GM21526 (cell line): ENCODE measurements at regions not wholly inside any gene's neighbourhood (a gene's known extent, or its start where the extent isn't known, plus 50 kb on each side); places are given as distances from the start of the nearest gene placed in this dataset.

Experiments used
- ATAC-seq: cut with Tn5 transposase; IDR thresholded peaks from one replicate; pipeline ENCODE4 v1.9.1; 2021; ENCODE audit warnings: moderate library complexity; ENCODE audit not compliant: unreplicated experiment, low FRiP score

DNA sequence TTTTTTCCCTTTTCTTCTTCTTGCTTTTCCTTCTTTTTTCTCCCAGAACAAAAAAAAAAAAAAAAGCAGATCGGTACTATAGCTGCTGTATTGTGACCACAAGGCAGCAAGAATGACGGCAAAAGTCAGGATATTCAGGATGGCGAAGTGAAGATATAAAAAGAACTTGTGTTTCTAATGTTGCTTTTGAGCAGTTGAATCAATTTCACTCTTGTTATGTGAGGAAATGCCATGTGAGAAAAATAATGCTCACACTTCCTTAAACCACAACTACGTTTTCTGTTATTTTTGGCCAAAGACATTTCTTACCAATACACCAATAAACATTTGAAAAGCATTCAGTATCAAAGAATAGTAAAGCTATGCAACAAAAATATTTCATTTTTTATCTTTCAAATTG, 510.5 kb downstream of the HACE1 start:
- no peak for ATAC-seq

DNA sequence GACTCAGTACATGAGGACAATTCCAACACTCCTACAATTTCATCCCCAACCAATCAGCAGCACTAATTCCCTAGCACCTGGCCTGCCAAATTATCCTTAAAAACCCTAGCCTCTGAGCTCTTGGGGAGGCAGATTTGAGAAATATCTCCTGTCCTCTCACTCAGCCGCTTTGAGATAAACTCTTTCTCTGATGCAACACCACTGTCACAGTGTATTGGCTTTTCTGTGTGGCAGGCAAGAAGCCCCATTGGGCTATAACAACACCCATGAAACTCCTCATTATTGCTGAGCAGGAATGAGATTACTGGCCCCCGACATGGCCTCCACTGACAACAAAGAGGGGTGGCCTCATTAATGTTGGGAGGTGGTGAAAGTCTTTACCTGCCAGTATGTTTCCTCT, 515.5 kb downstream of the HACE1 start:
- ATAC-seq, result no peak

DNA sequence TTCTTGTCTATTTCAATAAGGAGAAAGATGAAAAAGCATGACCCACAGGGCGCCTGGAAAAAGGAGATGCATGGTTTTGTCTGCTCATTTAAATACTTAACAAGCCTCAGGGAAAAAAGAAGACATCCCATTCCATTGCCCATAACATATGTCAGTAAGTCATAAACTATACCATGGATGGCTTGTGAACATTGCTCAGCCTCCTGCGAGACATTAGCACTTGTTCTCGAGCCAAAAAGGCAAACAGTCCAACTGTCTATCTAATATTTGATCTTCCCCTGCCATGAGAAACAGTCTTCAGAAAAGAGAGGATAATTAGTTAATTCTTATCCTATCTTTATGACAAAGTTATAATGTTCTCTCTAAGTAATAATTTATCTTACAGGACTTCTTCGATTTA, 527.4 kb downstream of the HACE1 start:
- no peak for ATAC-seq

DNA sequence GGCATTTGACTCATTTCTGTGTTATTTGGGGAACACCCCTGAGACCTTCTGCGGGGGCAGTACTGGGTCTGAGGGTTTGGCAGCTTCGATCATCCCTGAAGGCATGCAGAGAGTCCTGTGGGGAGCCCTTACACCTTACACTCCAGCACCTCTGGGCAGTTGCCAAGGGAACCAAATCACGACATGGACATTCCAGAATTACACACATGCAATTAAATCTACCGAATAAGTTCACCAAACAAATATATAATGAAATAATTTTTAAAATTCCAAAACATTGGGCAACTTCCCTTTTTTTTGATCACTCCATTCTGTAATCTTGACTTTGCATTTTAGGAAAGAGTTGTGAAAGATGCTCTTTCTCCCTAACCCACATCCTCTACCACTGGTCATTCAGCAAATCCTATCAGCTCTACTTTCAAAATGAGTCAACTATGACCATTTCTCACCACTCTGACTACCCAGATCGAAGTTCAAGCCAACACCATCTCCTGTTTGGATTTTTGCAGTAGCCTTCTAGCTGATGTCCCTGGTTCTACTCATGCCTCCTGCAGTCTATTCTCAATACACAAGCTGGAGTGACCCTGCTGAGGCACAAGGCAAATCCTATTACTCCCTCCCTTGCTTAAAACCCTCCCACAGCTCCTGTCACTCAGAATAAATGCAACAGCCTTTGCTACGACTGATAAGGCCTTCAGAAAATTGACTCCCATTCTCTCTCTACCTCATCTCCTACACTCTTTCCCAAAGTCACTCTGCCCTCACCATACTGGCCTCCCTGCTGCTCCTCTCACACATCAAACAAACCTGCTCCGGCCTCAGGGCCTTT, 533.3 kb downstream of the HACE1 start:
- no peak for ATAC-seq

DNA sequence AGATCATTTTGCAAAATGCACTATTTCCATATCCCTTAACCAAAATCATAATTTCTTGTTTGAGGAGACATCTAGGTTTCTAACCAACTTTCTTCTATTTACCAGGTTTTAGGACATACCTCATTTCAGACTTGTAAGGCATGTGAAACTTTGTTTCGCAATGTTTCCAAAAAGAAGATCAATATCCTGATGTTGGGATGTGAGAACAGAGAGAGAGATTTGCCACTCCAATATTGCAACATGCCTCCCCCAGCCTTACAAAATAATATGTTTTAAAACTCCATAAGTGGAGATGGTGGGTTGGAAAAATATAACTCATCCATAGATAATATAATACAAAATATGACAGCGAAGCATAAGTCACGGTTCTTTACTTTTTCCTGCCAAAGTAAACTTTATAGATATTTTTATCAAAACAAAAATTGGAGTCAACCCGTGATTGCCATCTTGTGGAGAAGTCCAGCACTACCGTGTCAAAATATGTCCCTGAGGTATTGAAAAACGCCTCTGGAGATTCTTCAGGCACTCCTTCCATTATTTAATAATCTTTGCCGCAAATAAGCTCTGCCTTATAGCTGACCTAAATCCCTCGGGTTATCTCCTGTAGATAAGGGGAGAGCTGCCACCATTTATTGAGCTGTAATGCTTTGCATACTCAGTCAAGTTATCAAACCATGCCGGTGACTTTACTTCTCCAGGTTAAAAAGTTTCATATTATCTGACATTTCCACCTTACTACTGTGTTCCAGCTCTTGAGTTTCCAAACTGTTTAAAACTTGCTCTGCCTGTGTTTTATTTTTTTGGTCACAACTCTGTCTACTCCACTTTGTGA, 534.2 kb downstream of the HACE1 start:
- ATAC-seq, result no peak

DNA sequence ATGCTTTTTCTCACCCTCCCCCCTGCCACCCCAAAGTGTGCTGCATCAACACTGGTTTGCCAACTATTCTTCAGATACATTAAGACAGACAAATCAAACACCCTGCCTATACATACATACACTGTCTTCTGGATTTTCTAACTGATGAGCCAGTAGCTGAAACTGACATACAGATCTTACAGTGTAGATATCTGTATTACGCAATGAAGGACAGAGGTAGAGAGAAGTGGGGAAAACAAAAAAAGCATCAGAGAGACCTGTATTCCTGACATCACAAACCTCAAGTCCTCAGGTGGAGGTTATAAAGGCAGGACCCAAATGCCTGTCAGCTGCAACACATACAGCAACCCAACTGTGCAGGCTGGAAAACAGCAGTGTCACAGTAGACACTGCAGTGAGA, 535.4 kb downstream of the HACE1 start:
- ATAC-seq, result no peak

DNA sequence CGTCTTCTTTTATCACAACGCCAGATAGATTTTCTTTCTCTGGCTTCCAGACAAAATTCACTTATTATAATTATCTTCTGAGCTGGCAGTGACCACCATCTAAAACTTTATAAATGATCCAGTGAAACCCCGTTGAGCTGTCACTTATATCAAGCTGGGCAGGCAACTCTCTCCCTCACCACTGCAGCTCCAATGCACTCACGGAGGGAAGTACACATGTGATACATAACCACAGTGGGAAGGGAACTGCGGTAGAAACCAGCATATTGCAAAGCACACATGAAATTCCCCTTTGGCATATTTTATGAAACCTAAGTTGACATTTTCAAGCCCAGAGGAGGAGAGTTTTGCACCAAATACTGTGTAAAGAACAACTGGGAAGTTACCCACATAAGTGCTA, 536.9 kb downstream of the HACE1 start:
- ATAC-seq, result no peak

DNA sequence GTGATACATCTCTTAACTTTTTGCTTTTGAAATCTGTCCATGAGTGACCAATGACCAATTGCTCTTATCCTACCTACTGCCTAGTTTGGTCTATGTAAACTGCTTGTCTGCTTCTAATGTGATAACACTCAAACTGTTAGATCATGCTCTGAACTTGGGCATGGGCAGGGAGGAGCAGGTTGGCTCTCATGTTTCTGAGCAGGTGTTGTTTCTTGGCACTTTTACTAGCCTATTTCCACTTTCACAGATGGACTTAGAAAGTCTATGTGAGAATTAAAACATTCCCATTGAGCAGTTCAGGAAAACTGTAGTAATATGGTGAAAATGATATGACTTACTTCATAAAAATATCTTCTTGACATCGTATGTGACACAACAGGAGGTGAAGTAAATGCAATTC, 538.4 kb downstream of the HACE1 start:
- no peak for ATAC-seq

DNA sequence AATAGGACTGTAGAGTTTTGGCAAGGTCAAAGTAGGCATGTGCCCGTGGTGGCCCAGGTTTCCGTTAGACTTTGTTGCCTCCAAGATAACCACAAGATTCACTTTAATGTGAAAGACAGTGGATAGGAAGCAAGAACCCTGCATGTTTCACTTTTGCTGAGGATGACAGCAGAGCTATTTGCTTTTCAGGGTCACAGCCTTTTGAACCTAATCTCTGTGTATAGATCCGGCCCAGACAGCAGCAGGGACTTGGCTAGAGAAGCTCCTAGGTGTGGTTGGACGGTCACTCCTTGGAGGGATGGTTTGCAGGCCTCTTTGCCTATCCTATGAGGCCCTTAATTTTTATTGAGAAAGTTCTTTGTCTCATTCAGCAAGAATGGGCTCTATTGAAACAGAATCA, 538.8 kb downstream of the HACE1 start:
- no peak for ATAC-seq

DNA sequence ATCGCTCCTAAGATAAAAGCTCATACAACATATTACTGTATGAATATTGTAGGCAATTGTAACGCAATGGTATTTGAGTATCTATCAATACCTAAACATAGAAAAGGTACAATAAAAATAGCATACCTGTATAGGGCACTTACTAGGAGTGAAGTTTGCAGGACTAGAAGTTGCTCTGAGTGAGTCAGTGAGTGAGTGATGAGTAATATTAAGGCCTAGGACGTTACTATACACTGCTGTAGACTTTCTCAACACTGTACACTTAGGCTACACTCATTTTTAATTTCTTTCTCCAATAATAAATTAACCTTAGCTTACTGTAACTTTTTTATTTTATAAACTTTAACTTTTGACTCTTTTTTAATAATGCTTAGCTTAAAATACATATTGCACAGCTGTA, 546.9 kb downstream of the HACE1 start:
- ATAC-seq, result no peak

DNA sequence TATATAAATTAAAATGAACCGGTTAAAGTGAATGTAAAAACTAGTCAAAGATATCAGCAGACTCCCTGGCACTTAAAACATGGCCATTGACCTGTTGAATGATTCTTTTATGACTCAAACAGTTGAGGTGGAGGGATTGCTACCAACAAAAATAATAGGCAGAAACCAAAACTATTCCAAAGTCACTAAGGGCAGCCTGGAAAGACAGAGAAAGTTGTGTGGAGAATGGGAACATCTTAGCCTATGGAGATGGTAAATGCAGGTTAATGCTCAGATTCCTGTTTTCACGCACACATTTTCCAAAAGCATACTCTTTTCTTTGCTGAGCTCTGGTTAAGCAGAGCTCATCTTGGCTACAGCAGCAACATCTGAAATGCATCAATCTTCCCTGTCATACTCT, 553.5 kb downstream of the HACE1 start:
- ATAC-seq, result no peak

DNA sequence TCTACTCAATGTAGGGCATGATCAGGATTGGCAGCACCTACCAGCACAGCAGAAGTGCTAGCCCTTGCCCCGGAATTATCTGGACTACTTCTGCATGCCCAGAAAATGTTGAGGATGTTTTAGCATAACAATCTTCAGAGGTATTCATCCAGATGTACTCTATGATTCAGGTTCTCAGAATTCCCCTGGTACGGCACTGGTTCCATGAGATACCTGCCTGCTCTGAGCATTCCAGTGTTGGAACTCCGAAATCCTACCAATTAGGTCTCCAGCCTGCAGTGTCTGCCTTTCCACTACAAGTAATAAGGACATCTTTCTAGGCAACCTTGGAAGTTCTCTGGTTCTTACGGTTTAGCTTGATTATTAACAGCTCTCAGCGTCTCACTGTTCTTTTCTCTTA, 554.5 kb downstream of the HACE1 start:
- ATAC-seq, result no peak

DNA sequence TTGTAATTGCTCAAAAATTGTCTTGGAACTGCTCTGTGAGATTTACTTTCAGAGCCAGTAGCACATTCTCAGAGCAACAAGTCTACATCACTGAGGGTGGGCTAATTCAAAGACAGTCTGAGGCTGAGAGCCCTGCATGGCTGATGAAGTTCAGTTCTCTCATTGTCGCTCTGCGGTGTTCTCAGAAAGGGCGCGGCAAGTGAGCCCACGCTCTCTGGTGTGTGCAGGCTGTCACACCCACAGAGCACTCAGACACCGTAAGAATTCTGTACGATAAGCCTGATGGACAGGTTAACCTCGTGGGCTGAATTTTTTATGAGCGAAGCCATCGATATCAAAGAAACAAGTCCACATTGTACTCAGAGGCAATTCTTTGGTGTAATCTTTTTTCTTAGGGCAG, 557.8 kb downstream of the HACE1 start:
- ATAC-seq, result no peak

DNA sequence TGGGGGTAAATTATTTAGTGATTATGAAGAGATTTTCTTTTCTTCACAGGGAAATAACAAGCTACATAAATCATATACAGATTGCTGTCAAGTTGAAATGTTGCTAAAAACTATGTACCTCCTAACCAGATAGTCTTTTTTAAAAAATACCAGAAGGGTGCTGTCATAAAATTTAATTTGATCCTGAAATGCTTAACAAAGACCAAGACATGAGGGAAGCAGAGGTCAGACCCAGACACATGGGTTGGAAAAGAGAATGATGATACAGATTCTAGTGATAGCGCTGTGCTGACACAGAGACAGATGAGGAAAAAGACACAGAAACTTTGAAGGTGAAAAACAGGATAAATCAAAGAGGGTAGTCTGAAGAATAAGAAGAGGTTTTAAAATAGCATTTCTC, 573.1 kb downstream of the HACE1 start:
- ATAC-seq, result no peak

DNA sequence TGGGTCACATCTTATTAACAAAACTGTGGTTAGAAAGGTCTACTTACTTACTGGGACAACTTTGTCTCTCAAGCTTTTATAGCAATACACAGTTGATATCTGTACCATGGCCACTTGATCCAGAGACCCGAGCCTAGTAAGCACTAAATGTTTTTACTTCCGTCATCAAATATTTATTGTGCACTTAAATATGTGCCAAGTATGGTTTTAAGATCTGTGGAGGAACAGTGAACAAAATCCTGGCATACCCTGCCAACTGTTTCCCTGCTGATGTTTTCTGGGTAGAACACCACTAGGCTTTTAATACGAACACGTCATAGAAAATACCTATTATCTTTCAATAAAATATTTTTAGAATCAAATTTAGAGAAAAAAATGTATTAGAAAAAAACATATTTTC, 574.8 kb downstream of the HACE1 start:
- ATAC-seq, result no peak

DNA sequence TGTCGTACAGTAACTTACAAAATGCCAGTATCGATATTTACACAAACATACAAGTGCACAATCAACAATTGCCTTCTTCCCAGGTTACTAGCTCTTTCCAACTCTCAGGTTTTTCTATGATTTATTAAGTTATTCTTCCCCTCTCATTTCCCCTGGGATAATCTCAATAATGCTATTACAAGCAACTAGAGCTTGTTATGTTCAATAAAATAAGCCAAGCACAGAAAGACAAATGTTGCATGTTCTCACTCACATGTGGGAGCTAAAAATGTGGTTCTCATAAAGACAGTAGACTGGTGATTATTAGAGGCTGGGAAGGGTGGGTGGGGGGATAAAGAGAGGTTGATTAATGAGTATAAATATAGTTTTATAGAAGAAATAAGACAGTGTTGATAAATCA, 577.1 kb downstream of the HACE1 start:
- ATAC-seq, result no peak

DNA sequence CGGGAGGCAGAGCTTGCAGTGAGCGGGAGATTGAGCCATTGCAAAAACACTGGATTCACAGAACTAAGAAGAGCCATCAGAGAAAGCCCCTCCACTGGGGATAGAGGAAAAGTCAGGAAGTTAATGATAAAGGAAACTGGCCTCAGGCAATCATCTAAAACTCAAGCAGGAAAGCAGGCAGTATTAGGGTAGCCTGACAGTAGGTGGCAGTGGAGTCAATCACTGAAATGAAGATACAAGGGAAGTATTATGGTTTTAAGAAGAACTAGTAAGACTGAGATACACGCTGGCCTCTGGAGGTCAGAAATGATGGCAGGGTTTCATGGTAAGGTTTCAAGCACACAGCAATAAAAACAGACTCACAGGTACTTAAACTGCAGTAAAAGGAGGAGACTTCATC, 578.3 kb downstream of the HACE1 start:
- ATAC-seq, result no peak

DNA sequence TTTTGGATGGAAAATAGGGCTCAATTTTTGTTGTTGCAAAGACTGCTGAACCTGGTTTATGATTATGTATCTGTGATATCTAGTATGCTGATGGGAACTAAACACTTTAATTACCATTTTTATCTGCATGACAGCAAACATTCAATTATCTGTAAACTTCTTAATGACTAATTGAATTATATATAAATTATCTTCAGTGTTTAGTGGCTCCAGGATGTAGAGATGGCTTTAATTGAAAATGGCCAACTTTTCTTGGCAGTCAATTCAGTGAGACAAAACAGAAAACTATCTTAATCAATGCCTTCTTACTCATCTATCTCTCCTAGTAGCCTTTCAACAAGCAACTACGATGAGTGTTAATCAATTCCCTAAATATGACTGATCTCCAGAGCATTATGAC, 591.3 kb downstream of the HACE1 start:
- ATAC-seq, result no peak

DNA sequence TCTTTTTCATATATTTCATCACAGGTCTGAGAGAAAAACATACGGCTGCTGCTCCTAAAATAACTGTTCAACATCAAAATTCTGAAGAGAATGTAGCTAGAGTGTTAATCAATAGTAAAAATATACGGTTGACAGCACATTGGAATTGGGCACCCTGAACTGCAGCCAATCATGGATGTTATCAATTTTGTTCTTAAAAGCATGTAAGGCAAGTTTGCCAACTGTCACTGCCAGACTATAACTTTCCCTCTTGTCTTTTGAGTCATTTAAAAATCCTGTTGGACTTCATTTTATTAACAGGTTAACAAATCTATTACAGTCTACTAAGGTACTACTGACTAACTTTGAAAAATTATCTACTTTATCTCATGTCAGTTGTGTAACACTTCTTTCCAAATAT, 592.8 kb downstream of the HACE1 start:
- no peak for ATAC-seq

DNA sequence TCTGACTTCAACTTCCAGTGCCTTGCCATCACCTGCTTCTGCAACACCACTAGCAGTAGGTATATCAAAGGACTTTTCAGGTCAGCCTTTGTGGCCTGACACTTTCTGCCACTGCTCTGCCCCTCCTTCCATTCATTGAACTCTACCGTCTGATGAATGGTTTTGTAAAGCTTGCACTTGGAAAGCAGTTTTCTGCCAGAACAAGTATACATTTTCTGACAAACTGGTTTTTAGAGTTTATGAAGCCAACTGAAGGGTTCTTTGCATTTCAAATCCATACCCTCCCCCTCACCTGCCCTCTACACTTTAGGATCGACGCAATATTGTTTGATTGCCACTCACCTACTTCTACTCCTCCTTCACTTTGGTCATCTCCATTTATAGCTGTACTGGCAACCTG, 603.1 kb downstream of the HACE1 start:
- ATAC-seq, result no peak

DNA sequence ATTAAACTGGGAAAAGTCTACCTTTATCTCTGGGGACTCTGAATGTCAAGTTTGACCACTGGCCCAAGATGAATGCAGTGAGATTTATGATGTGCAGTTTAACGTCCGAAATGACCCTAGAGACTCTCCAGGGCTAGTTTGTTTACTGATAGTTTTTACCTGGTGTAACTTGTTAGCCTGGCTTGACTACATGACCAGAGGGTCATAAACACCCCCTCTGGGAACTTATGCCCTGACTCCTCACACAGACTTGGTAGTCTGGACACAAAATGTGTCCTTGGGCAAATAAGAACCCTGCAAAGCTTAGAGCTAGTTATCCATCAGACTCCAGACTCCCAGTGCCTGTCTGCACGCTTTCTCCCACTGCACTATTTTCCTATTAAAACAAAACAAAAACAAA, 606.5 kb downstream of the HACE1 start:
- ATAC-seq, result no peak

DNA sequence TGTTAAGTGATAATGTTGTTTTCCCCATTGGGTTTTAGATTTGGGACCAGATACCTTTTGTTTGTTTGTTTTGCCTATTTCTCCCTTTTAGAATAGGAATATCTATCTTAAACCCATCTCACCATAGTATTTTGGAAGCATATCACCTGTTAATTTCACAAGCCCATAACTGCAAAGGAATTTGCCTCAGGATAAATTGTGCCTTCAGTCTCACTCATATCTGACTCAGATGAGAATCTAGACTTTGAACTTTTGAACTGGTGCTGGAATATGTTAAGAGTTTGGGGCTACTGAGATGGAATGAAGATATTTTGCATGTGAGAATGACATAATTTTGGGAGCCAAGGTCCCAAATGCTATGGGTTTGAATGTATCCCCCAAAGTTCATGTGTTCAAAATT, 607.4 kb downstream of the HACE1 start:
- ATAC-seq, result no peak
